ENCODE measurements at regions not wholly inside any gene's neighbourhood (a gene's known extent, or its start where the extent isn't known, plus 50 kb on each side); places are given as distances from the start of the nearest gene placed in this dataset.
A peak's percentile ranks its signal among the peaks of the same experiment; 100 is the strongest.
"Not testable (repeated sequence)": the region's sequence is repeated elsewhere in the genome, so short reads cannot be mapped to it uniquely, and the experiment has no call there.

GRCh38 chr1:188169971-188170370 lies 1341.2 kb downstream of the PLA2G4A start:
- no peak for DNase-seq

- DNase-seq, result no peak
Observed at GRCh38 chr1:188170411-188170810, 1341.7 kb downstream of the PLA2G4A start.

- DNase-seq, result no peak
Observed at GRCh38 chr1:188170935-188171334, 1342.2 kb downstream of the PLA2G4A start.

GRCh38 chr1:188182063-188182462 lies 1353.3 kb downstream of the PLA2G4A start:
- DNase-seq, result not testable (repeated sequence)

GRCh38 chr1:188188317-188188716 lies 1359.6 kb downstream of the PLA2G4A start:
- no peak for DNase-seq

- peak; percentile 4 to 11 for DNase-seq
Observed at GRCh38 chr1:188194916-188195315, 1366.2 kb downstream of the PLA2G4A start.

GRCh38 chr1:188218289-188218688 lies 1389.5 kb downstream of the PLA2G4A start:
- DNase-seq, result no peak

- DNase-seq, result no peak
Observed at GRCh38 chr1:188220051-188220450, 1391.3 kb downstream of the PLA2G4A start.

- no peak for DNase-seq
Observed at GRCh38 chr1:188224263-188224662, 1395.5 kb downstream of the PLA2G4A start.

GRCh38 chr1:188225975-188226374 lies 1397.2 kb downstream of the PLA2G4A start:
- no peak for DNase-seq

GRCh38 chr1:188228623-188229022 lies 1399.9 kb downstream of the PLA2G4A start:
- DNase-seq, result no peak

GRCh38 chr1:188237573-188238348 lies 1409.0 kb downstream of the PLA2G4A start:
- no peak for DNase-seq

- no peak for DNase-seq
Observed at GRCh38 chr1:188240772-188241406, 1412.1 kb downstream of the PLA2G4A start.

GRCh38 chr1:188241629-188242028 lies 1412.9 kb downstream of the PLA2G4A start:
- DNase-seq, result no peak

GRCh38 chr1:188243456-188243855 lies 1414.7 kb downstream of the PLA2G4A start:
- no peak for DNase-seq

- DNase-seq, result no peak
Observed at GRCh38 chr1:188244681-188245080, 1415.9 kb downstream of the PLA2G4A start.

GRCh38 chr1:188247255-188247654 lies 1418.5 kb downstream of the PLA2G4A start:
- DNase-seq, result no peak

- peak in 1 of 2 donors; percentile 1 for DNase-seq
Observed at GRCh38 chr1:188249811-188250210, 1421.1 kb downstream of the PLA2G4A start.

GRCh38 chr1:188251036-188251435 lies 1422.3 kb downstream of the PLA2G4A start:
- DNase-seq, result no peak

GRCh38 chr1:188261849-188262248 lies 1433.1 kb downstream of the PLA2G4A start:
- no peak for DNase-seq

- DNase-seq, result no peak
Observed at GRCh38 chr1:188269956-188270355, 1441.2 kb downstream of the PLA2G4A start.

- no peak for DNase-seq
Observed at GRCh38 chr1:188270497-188270896, 1441.7 kb downstream of the PLA2G4A start.

GRCh38 chr1:188277771-188278170 lies 1449.0 kb downstream of the PLA2G4A start:
- no peak for DNase-seq

All from right lung (tissue), 2 donors.